ENCODE measurements at regions not wholly inside any gene's neighbourhood (a gene's known extent, or its start where the extent isn't known, plus 50 kb on each side); places are given as distances from the start of the nearest gene placed in this dataset.

- no peak for TF ChIP-seq CTCF (IDR thresholded peaks at IDR 0.05; ENCODE audit: insufficient read depth, low read length)
- TF ChIP-seq POLR2AphosphoS5 (IDR thresholded peaks at IDR 0.05; ENCODE audit: low read depth): no peak
- TF ChIP-seq SPI1 (IDR thresholded peaks at IDR 0.05; ENCODE audit: borderline replicate concordance, low read depth): no peak
- no peak for TF ChIP-seq REST (IDR thresholded peaks at IDR 0.05; ENCODE audit: insufficient replicate concordance, low read depth)
Observed at GRCh38 chr3:182487143-182487542, 306.2 kb upstream of the ATP11B start.

Measured in HL-60 (cell line).